CD4-positive, alpha-beta T cell (primary cell): ENCODE measurements at regions not wholly inside any gene's neighbourhood (a gene's known extent, or its start where the extent isn't known, plus 50 kb on each side); places are given as distances from the start of the nearest gene placed in this dataset.
A peak's percentile ranks its signal among the peaks of the same experiment; 100 is the strongest.

Source experiments
- ATAC-seq: fragments of 200-7000 bp; cut with Tn5 transposase; one replicate; pipeline ENCODE4 v1.10.0; 2022; ENCODE audit warnings: mild to moderate bottlenecking; ENCODE audit not compliant: poor library complexity
- CTCF ChIA-PET: fragments of 350-600 bp; sonication (Branson Sonifier 250); formaldehyde crosslinking; loops from one replicate; lab custom pipeline; 2021; ENCODE audit warnings: antibody characterized with exemption, inconsistent platforms; lab: Charles Lee
- POLR2A ChIA-PET: fragments of 350-600 bp; sonication (Branson Sonifier 250); formaldehyde crosslinking; loops from one replicate; lab custom pipeline; 2021; ENCODE audit warnings: antibody characterized with exemption, inconsistent platforms; lab: Charles Lee
- DNase-seq, 14 experiments: peaks; one replicate each; pipeline ENCODE4 v3.0.0-alpha.2; 2013 to 2020; ENCODE audit warnings: mixed read lengths in 2 of 14
- H3K27ac ChIP-seq, 2 donors: one replicate each; pipeline versions ENCODE4 v1.5.1 to v1.7.0; 2013; ENCODE audit warnings: low read length in 2 of 2, low read depth in 1 of 2, mild to moderate bottlenecking in 1 of 2
- H3K27me3 ChIP-seq, 2 experiments: 1 replicate in 1 of 2; 2 replicates in 1 of 2; pipeline versions ENCODE4 v1.6.1 to v1.7.0; 2013; ENCODE audit warnings: low read length in 2 of 2, control low read depth in 1 of 2, mild to moderate bottlenecking in 1 of 2, moderate library complexity in 1 of 2; ENCODE audit not compliant: insufficient read depth in 2 of 2, control insufficient read depth in 1 of 2
- H3K36me3 ChIP-seq: one replicate; pipeline ENCODE4 v1.6.1; 2013; ENCODE audit warnings: low read length, control low read depth; ENCODE audit not compliant: insufficient read depth
- H3K4me1 ChIP-seq: one replicate; pipeline ENCODE4 v1.6.1; 2013; ENCODE audit warnings: low read length, control low read depth; ENCODE audit not compliant: insufficient read depth
- H3K4me3 ChIP-seq: one replicate; pipeline ENCODE4 v1.5.1; 2013; ENCODE audit warnings: mild to moderate bottlenecking, low read length, moderate library complexity
- H3K9me3 ChIP-seq, 2 experiments: 1 replicate in 1 of 2; 2 replicates in 1 of 2; pipeline versions ENCODE4 v1.6.1 to v1.7.0; 2013; ENCODE audit warnings: low read length in 2 of 2, mild to moderate bottlenecking in 2 of 2, control low read depth in 1 of 2, moderate library complexity in 1 of 2; ENCODE audit not compliant: control insufficient read depth in 1 of 2, insufficient read depth in 1 of 2
- H3K27ac Mint-ChIP-seq: one replicate; pipeline ENCODE4 v1.8.0; 2020; ENCODE audit warnings: mixed read lengths
- H3K27me3 Mint-ChIP-seq: one replicate; pipeline ENCODE4 v1.8.0; 2021; ENCODE audit warnings: mixed read lengths
- H3K36me3 Mint-ChIP-seq: one replicate; pipeline ENCODE4 v1.8.0; 2021; ENCODE audit warnings: low read depth, mixed read lengths
- H3K4me1 Mint-ChIP-seq: one replicate; pipeline ENCODE4 v1.8.0; 2021; ENCODE audit warnings: low read depth, mixed read lengths
- H3K4me3 Mint-ChIP-seq: one replicate; pipeline ENCODE4 v1.8.0; 2020; ENCODE audit warnings: mild to moderate bottlenecking, mixed read lengths
- H3K9me3 Mint-ChIP-seq: one replicate; pipeline ENCODE4 v1.8.0; 2020; ENCODE audit warnings: mixed read lengths
- CTCF ChIP-seq: fragments of 200-600 bp; IDR thresholded peaks from one replicate; pipeline ENCODE4 v1.8.0; 2022; ENCODE audit warnings: antibody characterized with exemption, mild to moderate bottlenecking
- intact Hi-C, 2 experiments: fragments of 100-400 bp; cut with DNase I in 1 of 2; cut with micrococcal nuclease in 1 of 2; formaldehyde crosslinking; loops; one replicate each; pipeline versions ENCODE4 v1.15.1 to v1.9.0; 2023 to 2025; cut with DNase I, micrococcal nuclease

- no peaks in the 10 kb centered on the region for H3K4me1 Mint-ChIP-seq
- Histone ChIP-seq H3K4me1 (no peaks in the 10 kb centered on the region), H3K9me3 (peaks cover 9 to 11% of the 10 kb centered on the region in 2 experiments), H3K27me3 (no peaks in the 10 kb centered on the region), H3K36me3 (no peaks in the 10 kb centered on the region), H3K27ac (no peak overlapping the region), H3K4me3 (no peak overlapping the region)
- no peak overlapping the region for H3K27ac Mint-ChIP-seq
- no peak for TF ChIP-seq CTCF
- POLR2A ChIA-PET, result no interaction called here
- ATAC-seq (no peak), DNase-seq (peak in 3 of 14 experiments; percentile 10 to 37 (median 14))
- CTCF ChIA-PET, result no interaction called here
- no peaks in the 10 kb centered on the region for H3K36me3 Mint-ChIP-seq
- no peaks in the 10 kb centered on the region for H3K27me3 Mint-ChIP-seq
- H3K9me3 Mint-ChIP-seq, result peaks cover 12% of the 10 kb centered on the region
- no peak overlapping the region for H3K4me3 Mint-ChIP-seq
- intact Hi-C loops, result no loop called here
Observed at GRCh38 chr22:48188231-48188721, 1425.8 kb downstream of the TBC1D22A start.

- ATAC-seq (no peak), DNase-seq (no peak)
- no peak overlapping the region for H3K27ac ChIP-seq
- no peaks in the 10 kb centered on the region for H3K27me3 Mint-ChIP-seq
- TF ChIP-seq CTCF, result no peak
- ChIA-PET POLR2A (no interaction called here), CTCF (no interaction called here)
- H3K4me1 Mint-ChIP-seq, result no peaks in the 10 kb centered on the region
- H3K4me1 ChIP-seq, result no peaks in the 10 kb centered on the region
- H3K9me3 Mint-ChIP-seq, result peaks cover 8% of the 10 kb centered on the region
- H3K9me3 ChIP-seq, result peaks cover 8 to 11% of the 10 kb centered on the region in 2 experiments
- no peak overlapping the region for H3K27ac Mint-ChIP-seq
- no peaks in the 10 kb centered on the region for H3K27me3 ChIP-seq
- intact Hi-C loops, result no loop called here
- no peak overlapping the region for H3K4me3 Mint-ChIP-seq
- no peak overlapping the region for H3K4me3 ChIP-seq
- no peaks in the 10 kb centered on the region for H3K36me3 ChIP-seq
- H3K36me3 Mint-ChIP-seq, result no peaks in the 10 kb centered on the region
Observed at GRCh38 chr22:48187356-48187755, 1424.9 kb downstream of the TBC1D22A start.

GRCh38 chr22:48186146-48186790, 1423.8 kb downstream of the TBC1D22A start:
- ChIA-PET CTCF (no interaction called here), POLR2A (no interaction called here)
- intact Hi-C loops, result no loop called here
- TF ChIP-seq CTCF, result no peak
- Histone ChIP-seq H3K27me3 (no peaks in the 10 kb centered on the region), H3K9me3 (peaks cover 0 to 11% of the 10 kb centered on the region in 2 experiments), H3K4me1 (no peaks in the 10 kb centered on the region), H3K4me3 (no peak overlapping the region), H3K36me3 (no peaks in the 10 kb centered on the region), H3K27ac (no peak overlapping the region)
- Mint-ChIP-seq H3K27me3 (no peaks in the 10 kb centered on the region), H3K9me3 (peaks cover 2% of the 10 kb centered on the region), H3K27ac (no peak overlapping the region), H3K36me3 (no peaks in the 10 kb centered on the region), H3K4me3 (no peak overlapping the region), H3K4me1 (no peaks in the 10 kb centered on the region)
- no peak for DNase-seq
- no peak for ATAC-seq
